ENCODE measurements at regions not wholly inside any gene's neighbourhood (a gene's known extent, or its start where the extent isn't known, plus 50 kb on each side); places are given as distances from the start of the nearest gene placed in this dataset.

DNA sequence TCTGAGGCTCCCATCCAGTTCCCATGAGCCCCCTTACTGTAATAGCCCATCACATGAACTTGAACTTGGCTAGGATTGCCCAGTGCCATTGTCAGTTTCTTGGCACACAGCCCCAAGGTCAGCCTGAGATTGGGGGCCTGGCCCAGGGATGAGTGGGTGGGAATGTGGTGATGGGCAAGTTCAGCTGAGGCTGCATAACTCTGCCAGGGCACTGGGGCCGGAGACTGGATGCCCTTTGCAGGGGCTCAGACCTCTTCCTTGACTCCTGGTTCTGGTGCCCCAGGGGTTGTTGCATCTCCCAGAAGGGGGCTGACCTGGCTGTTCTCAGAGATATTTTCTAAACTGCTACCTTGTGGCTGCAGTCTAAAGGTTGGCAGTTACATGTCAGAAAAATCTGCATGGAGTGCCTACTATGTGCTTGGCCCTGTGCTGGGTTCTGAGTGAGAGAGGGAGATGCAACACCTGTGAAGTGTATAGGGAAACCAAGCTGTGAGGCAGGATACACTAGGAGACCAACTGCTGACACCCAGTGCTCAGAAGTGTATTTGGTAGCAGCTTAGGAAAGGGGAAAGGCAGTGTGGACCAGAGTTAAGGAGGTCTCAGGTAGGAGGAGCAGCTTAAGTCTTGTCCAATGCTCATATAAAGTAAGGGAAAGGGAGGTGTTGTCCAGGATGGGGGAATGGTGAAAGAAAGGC lies 74.8 kb upstream of the PRR23C start:
- Mint-ChIP-seq H3K4me3 (no peak overlapping the region), H3K9me3 (no peaks in the 10 kb centered on the region), H3K27ac (no peak overlapping the region), H3K36me3 (no peaks in the 10 kb centered on the region), H3K4me1 (peaks cover 3% of the 10 kb centered on the region; the same call in 1 of the 2 replicates), H3K27me3 (ENCODE audit: low read depth) (no peaks in the 10 kb centered on the region)
- TF ChIP-seq NR1H2 (CRISPR knock-in tag; IDR thresholded peaks at IDR 0.05) (no peak), ATF1 (CRISPR knock-in tag; IDR thresholded peaks at IDR 0.05) (no peak), SMAD4 (CRISPR knock-in tag; IDR thresholded peaks at IDR 0.05) (no peak), ELF4 (CRISPR knock-in tag; IDR thresholded peaks at IDR 0.05; ENCODE audit: low read depth) (no peak), NFYB (CRISPR knock-in tag; conservative IDR thresholded peaks at IDR 0.05; ENCODE audit: low read depth) (no peak)
- TF ChIP-seq, protein P1, sequence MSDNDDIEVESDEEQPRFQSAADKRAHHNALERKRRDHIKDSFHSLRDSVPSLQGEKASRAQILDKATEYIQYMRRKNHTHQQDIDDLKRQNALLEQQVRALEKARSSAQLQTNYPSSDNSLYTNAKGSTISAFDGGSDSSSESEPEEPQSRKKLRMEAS (CRISPR knock-in tag; IDR thresholded peaks at IDR 0.05): no peak
- TF ChIP-seq, protein P2, sequence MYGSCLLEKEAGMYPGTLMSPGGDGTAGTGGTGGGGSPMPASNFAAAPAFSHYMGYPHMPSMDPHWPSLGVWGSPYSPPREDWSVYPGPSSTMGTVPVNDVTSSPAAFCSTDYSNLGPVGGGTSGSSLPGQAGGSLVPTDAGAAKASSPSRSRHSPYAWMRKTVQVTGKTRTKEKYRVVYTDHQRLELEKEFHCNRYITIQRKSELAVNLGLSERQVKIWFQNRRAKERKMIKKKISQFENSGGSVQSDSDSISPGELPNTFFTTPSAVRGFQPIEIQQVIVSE (CRISPR knock-in tag; IDR thresholded peaks at IDR 0.05; ENCODE audit: borderline replicate concordance): no peak
- TF ChIP-seq, protein P3, sequence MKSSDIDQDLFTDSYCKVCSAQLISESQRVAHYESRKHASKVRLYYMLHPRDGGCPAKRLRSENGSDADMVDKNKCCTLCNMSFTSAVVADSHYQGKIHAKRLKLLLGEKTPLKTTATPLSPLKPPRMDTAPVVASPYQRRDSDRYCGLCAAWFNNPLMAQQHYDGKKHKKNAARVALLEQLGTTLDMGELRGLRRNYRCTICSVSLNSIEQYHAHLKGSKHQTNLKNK (CRISPR knock-in tag; IDR thresholded peaks at IDR 0.05): no peak
- ATAC-seq (no peak), DNase-seq (ENCODE audit: low spot score) (no peak)
- ChIA-PET POLR2A (no interaction called here), CTCF (no interaction called here)

DNA sequence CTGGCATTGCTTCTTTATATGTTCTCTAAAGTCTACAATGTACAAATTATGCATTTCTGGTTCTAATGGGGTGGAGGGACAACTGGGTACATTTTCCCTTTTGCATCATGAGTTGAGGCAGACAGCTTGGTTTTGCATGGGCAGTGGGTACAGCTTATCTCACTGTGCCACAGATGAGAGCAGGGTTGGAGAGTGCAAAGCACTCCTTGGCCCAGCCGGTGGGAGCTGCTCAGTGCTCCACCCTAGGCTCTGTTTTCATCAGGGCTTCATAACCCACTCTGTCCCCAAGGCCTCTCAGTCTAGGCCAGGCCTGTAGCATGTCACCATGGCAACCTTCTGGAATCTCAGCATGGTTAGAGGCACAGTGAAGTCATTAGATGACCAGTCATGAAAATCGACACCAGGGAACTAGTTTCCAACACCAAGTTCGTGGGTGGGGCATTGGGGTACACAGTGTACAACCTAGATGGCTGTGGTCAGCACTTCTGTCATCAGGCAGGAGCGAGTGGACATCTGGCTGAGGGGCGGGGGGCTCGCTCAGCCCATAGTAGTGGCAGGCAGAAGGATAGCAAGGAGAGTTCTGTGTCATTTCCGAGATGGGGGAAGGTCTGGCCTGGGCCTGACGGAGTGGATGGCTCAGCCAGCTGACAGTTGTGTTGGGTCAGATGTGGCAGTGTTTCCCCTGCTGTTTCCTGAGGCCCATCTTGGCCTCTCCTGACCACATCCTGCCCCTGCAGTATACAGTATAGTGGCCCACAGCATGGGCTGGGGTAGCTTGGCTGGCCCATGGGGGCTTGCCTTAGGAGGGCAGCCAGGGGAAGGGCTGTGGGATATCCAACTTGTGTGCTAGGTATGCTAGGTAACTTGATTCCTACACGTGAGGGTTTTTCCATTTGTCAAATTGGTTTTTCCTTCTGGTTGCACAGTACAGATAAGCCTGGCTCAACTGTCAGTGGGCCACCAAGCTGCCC lies 75.7 kb upstream of the PRR23C start:
- no peak for DNase-seq (ENCODE audit: low spot score)
- Mint-ChIP-seq H3K36me3 (no peaks in the 10 kb centered on the region), H3K9me3 (no peaks in the 10 kb centered on the region), H3K4me3 (no peak overlapping the region), H3K27me3 (ENCODE audit: low read depth) (no peaks in the 10 kb centered on the region), H3K4me1 (peaks cover 3% of the 10 kb centered on the region; the same call in 1 of the 2 replicates), H3K27ac (no peak overlapping the region)
- ChIA-PET POLR2A (no interaction called here), CTCF (interaction anchor here (1.1 to 2.1 kb wide), 2 partner anchors 8 to 209 kb away, joined by 4 to 10 read pairs; no protein-coding TSS in a partner anchor)
- ATAC-seq: no peak
- TF ChIP-seq MYBL2 (CRISPR knock-in tag; IDR thresholded peaks at IDR 0.05) (no peak), TEAD4 (CRISPR knock-in tag; IDR thresholded peaks at IDR 0.05) (no peak), TEAD1 (CRISPR knock-in tag; IDR thresholded peaks at IDR 0.05) (no peak), NFE2L1 (CRISPR knock-in tag; IDR thresholded peaks at IDR 0.05) (no peak), SP1 (CRISPR knock-in tag; conservative IDR thresholded peaks at IDR 0.05) (no peak), NFATC4 (CRISPR knock-in tag; IDR thresholded peaks at IDR 0.05) (no peak), ELF4 (CRISPR knock-in tag; IDR thresholded peaks at IDR 0.05; ENCODE audit: low read depth) (no peak)
- TF ChIP-seq, protein P4, sequence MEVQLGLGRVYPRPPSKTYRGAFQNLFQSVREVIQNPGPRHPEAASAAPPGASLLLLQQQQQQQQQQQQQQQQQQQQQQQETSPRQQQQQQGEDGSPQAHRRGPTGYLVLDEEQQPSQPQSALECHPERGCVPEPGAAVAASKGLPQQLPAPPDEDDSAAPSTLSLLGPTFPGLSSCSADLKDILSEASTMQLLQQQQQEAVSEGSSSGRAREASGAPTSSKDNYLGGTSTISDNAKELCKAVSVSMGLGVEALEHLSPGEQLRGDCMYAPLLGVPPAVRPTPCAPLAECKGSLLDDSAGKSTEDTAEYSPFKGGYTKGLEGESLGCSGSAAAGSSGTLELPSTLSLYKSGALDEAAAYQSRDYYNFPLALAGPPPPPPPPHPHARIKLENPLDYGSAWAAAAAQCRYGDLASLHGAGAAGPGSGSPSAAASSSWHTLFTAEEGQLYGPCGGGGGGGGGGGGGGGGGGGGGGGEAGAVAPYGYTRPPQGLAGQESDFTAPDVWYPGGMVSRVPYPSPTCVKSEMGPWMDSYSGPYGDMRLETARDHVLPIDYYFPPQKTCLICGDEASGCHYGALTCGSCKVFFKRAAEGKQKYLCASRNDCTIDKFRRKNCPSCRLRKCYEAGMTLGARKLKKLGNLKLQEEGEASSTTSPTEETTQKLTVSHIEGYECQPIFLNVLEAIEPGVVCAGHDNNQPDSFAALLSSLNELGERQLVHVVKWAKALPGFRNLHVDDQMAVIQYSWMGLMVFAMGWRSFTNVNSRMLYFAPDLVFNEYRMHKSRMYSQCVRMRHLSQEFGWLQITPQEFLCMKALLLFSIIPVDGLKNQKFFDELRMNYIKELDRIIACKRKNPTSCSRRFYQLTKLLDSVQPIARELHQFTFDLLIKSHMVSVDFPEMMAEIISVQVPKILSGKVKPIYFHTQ (CRISPR knock-in tag; IDR thresholded peaks at IDR 0.05): no peak

DNA sequence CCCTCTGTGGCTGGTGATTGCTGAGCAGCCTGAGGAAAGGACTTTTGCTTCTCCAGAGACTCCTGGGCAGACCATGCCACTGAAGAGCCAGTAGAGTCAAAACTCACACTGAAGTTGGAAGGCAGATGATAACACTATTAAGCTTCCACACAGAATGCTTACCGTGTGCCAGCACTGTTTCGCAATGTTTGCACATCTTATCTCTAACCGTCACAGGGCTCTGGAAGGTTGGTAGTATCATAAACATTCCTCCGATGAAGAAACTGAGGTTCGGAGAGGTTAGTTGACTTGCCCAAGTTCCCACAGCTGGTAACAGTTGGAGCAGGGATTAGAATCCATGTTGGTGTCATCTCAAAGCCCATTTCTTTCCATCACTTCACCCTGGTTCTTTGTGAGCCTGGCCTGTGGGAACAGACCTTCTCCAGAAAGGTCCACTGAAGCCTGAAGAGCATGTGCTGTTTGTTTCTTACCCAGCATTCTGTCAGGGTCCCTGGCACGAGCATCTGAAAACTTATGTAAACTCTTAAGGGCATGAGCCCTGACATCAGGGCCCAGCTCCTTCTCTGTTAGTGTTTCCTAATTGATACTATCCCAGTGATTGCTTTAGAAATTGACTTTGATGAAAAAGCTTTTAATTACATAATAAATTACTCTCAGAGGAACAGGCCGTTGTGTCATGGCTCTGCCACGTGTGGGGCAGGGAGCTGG lies 77.0 kb upstream of the PRR23C start:
- CTCF ChIA-PET: interaction anchor here (1.0 to 2.1 kb wide), 3 partner anchors 10 to 207 kb away, joined by 3 to 10 read pairs (median 4); no protein-coding TSS in a partner anchor
- POLR2A ChIA-PET: interaction anchor here (0.6 kb wide), 1 partner anchor 175 kb away, joined by 4 read pairs; no protein-coding TSS in a partner anchor
- DNase-seq (ENCODE audit: low spot score): no peak
- no peaks in the 10 kb centered on the region for H3K36me3 Mint-ChIP-seq
- no peaks in the 10 kb centered on the region for H3K27me3 Mint-ChIP-seq (ENCODE audit: low read depth)
- H3K27ac Mint-ChIP-seq: no peak overlapping the region
- no peak for ATAC-seq
- H3K4me3 Mint-ChIP-seq: no peak overlapping the region
- H3K9me3 Mint-ChIP-seq: no peaks in the 10 kb centered on the region
- peaks cover 3% of the 10 kb centered on the region; the same call in 1 of the 2 replicates for H3K4me1 Mint-ChIP-seq
- TF ChIP-seq, protein P5, sequence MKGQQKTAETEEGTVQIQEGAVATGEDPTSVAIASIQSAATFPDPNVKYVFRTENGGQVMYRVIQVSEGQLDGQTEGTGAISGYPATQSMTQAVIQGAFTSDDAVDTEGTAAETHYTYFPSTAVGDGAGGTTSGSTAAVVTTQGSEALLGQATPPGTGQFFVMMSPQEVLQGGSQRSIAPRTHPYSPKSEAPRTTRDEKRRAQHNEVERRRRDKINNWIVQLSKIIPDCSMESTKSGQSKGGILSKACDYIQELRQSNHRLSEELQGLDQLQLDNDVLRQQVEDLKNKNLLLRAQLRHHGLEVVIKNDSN (CRISPR knock-in tag; IDR thresholded peaks at IDR 0.05): no peak
- no peak for TF ChIP-seq JAZF1 (CRISPR knock-in tag; IDR thresholded peaks at IDR 0.05)
- TF ChIP-seq NFE2L1 (CRISPR knock-in tag; IDR thresholded peaks at IDR 0.05): no peak
- TF ChIP-seq, protein P6, sequence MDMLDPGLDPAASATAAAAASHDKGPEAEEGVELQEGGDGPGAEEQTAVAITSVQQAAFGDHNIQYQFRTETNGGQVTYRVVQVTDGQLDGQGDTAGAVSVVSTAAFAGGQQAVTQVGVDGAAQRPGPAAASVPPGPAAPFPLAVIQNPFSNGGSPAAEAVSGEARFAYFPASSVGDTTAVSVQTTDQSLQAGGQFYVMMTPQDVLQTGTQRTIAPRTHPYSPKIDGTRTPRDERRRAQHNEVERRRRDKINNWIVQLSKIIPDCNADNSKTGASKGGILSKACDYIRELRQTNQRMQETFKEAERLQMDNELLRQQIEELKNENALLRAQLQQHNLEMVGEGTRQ (CRISPR knock-in tag; IDR thresholded peaks at IDR 0.05): no peak
- no peak for TF ChIP-seq ZNF396 (CRISPR knock-in tag; IDR thresholded peaks at IDR 0.05; ENCODE audit: borderline replicate concordance)
- no peak for TF ChIP-seq ETV6 (CRISPR knock-in tag; IDR thresholded peaks at IDR 0.05)
- no peak for TF ChIP-seq IRF2 (CRISPR knock-in tag; IDR thresholded peaks at IDR 0.05; ENCODE audit: borderline replicate concordance, low read depth)
- TF ChIP-seq PRRX2 (CRISPR knock-in tag; IDR thresholded peaks at IDR 0.05): no peak
- TF ChIP-seq ZNF671 (CRISPR knock-in tag; IDR thresholded peaks at IDR 0.05): no peak

Measured in WTC11 (cell line).